HUES6 (cell line): ENCODE measurements at regions not wholly inside any gene's neighbourhood (a gene's known extent, or its start where the extent isn't known, plus 50 kb on each side); places are given as distances from the start of the nearest gene placed in this dataset.

ENCODE experiments used
- H3K27ac ChIP-seq: 2 replicates; pipeline ENCODE4 v1.7.0; 2013; ENCODE audit warnings: low read depth, mild to moderate bottlenecking, low read length, inconsistent platforms
- H3K27me3 ChIP-seq: 2 replicates; pipeline ENCODE4 v1.6.1; 2013; ENCODE audit warnings: low read length; ENCODE audit not compliant: control insufficient read depth, insufficient read depth
- H3K36me3 ChIP-seq: 2 replicates; pipeline ENCODE4 v1.6.1; 2013; ENCODE audit warnings: low read length; ENCODE audit not compliant: control insufficient read depth, insufficient read depth
- H3K4me1 ChIP-seq: 2 replicates; pipeline ENCODE4 v1.6.1; 2013; ENCODE audit warnings: low read length; ENCODE audit not compliant: control insufficient read depth, insufficient read depth
- H3K4me3 ChIP-seq: 2 replicates; pipeline ENCODE4 v1.5.1; 2013; ENCODE audit warnings: low read depth, low read length
- H3K9ac ChIP-seq: one replicate; pipeline ENCODE4 v1.6.1; 2013; ENCODE audit warnings: mild to moderate bottlenecking, low read length
- H3K9me3 ChIP-seq: 2 replicates; pipeline ENCODE4 v1.6.1; 2013; ENCODE audit warnings: low read depth, low read length; ENCODE audit not compliant: control insufficient read depth, insufficient read depth

GRCh38 chr13:109669956-109670355, 116.4 kb downstream of the IRS2 start:
- peaks cover 15% of the 10 kb centered on the region for H3K4me1 ChIP-seq
- peaks cover 27% of the 10 kb centered on the region for H3K27me3 ChIP-seq
- no peaks in the 10 kb centered on the region for H3K36me3 ChIP-seq
- H3K4me3 ChIP-seq: no peak overlapping the region
- no peak overlapping the region for H3K9ac ChIP-seq
- no peaks in the 10 kb centered on the region for H3K9me3 ChIP-seq
- H3K27ac ChIP-seq: no peak overlapping the region

DNA sequence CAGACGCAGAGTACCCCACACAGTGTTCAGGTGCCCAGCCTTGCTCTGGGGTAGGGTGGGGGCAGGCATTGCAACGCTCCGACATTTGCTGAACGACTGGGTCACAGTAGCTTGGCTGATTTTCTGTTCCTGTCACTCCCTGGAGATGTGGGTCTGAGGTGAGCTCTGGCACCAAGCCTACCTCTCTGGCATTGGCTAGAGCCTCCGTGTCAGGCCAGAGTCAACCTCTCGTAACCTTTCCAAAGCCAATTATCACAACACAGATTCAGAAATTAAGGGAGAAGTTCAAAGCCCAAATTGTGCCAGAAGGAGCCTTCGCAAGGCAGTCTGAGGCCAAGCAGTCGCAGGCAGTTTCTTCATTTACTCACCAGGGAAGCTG, 117.2 kb downstream of the IRS2 start:
- Histone ChIP-seq H3K9ac (no peak overlapping the region), H3K4me3 (no peak overlapping the region), H3K36me3 (no peaks in the 10 kb centered on the region), H3K27me3 (peaks cover 28% of the 10 kb centered on the region), H3K27ac (no peak overlapping the region), H3K4me1 (peaks cover 15% of the 10 kb centered on the region), H3K9me3 (no peaks in the 10 kb centered on the region)

DNA sequence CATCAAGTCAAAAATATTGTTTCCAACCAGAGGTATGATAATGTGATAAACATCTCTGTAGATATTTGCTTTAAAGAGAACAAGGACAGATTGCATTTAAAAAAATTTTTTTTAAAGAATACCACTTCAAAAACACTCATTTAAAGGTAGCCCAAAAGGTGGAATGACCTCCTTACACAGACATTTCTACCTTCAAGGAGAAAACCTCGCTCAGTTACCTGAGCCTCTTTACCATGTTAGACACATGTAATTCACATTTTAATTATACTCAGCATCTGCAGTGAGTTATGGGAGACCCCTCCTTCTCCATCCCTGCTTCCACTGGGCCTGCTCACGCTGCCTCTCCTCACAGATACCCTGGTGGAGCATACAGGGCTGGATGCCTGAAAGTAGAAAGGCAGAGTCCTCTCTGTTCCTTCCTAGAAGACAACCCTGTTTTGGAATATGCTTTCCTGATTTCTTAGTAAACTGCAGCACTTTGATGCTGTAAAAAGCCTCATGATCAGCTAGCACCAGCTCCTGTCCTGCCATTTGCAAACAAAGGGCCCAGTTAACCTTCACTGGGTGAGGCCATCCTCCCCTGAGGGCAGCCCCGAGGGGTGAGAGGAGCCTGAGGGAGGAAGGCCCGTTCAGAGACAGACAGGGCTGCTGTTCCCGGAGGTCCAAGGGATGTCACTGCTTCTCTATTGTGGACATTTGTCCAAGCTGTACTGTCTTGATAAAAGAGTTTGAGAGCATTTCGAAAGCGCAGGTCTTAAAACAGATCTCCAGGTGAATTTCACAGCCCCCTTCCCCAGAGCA, 117.8 kb downstream of the IRS2 start:
- H3K4me1 ChIP-seq: peaks cover 15% of the 10 kb centered on the region
- peaks cover 28% of the 10 kb centered on the region for H3K27me3 ChIP-seq
- no peak overlapping the region for H3K4me3 ChIP-seq
- no peak overlapping the region for H3K27ac ChIP-seq
- no peak overlapping the region for H3K9ac ChIP-seq
- no peaks in the 10 kb centered on the region for H3K9me3 ChIP-seq
- H3K36me3 ChIP-seq: no peaks in the 10 kb centered on the region

- H3K9me3 ChIP-seq: no peaks in the 10 kb centered on the region
- H3K27ac ChIP-seq: no peak overlapping the region
- peaks cover 28% of the 10 kb centered on the region for H3K27me3 ChIP-seq
- H3K9ac ChIP-seq: no peak overlapping the region
- peaks cover 15% of the 10 kb centered on the region for H3K4me1 ChIP-seq
- no peaks in the 10 kb centered on the region for H3K36me3 ChIP-seq
- no peak overlapping the region for H3K4me3 ChIP-seq
Measured at GRCh38 chr13:109667807-109668291, 118.5 kb downstream of the IRS2 start.

GRCh38 chr13:109667056-109667455, 119.3 kb downstream of the IRS2 start:
- no peaks in the 10 kb centered on the region for H3K9me3 ChIP-seq
- H3K27ac ChIP-seq: no peak overlapping the region
- peaks cover 15% of the 10 kb centered on the region for H3K4me1 ChIP-seq
- no peaks in the 10 kb centered on the region for H3K36me3 ChIP-seq
- no peak overlapping the region for H3K4me3 ChIP-seq
- H3K27me3 ChIP-seq: peaks cover 28% of the 10 kb centered on the region
- H3K9ac ChIP-seq: no peak overlapping the region

DNA sequence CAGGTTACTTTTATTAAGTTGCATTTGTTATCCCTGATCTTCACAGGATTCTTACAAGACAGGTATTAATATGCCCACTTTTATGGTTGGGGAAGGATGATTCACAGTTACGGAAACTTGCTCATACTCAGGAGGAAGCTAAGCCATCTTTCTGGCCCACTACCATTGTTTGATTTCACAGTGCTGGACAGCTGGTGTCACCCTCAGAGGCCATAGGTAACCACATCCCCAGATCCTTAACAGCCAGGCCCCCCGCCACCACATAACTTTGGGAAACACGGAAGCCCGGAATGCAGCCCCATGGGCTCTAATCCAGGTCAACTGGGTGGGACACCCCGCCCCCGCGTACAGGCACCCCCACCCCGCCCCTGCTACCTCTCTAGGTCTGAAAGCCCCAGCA, 119.7 kb downstream of the IRS2 start:
- peaks cover 28% of the 10 kb centered on the region for H3K27me3 ChIP-seq
- H3K4me3 ChIP-seq: no peak overlapping the region
- H3K4me1 ChIP-seq: peaks cover 15% of the 10 kb centered on the region
- no peak overlapping the region for H3K9ac ChIP-seq
- H3K27ac ChIP-seq: no peak overlapping the region
- H3K36me3 ChIP-seq: no peaks in the 10 kb centered on the region
- no peaks in the 10 kb centered on the region for H3K9me3 ChIP-seq

GRCh38 chr13:109665781-109666249, 120.6 kb downstream of the IRS2 start:
- H3K27ac ChIP-seq: no peak overlapping the region
- H3K4me1 ChIP-seq: peaks cover 15% of the 10 kb centered on the region
- H3K9me3 ChIP-seq: no peaks in the 10 kb centered on the region
- no peak overlapping the region for H3K9ac ChIP-seq
- H3K4me3 ChIP-seq: no peak overlapping the region
- no peaks in the 10 kb centered on the region for H3K36me3 ChIP-seq
- peaks cover 28% of the 10 kb centered on the region for H3K27me3 ChIP-seq

DNA sequence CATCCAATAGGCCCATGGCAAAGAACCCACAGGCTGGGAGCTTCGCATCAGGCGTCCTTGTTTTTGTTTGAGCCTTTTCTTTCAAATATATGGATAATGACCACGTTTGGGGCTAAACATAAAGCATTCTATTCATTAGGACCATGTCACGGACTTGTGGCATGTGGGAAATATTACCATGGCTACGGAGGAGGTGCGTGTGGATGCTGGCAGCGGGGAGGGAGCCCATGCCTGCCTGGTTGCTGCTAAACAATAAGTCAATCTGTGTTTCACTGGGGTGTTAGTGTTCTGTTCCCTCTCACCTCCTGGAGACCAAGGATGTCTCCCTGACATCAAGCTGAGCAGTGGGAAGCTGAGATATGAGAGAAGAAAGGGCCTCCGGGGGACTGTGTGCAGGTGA, 121.1 kb downstream of the IRS2 start:
- Histone ChIP-seq H3K36me3 (no peaks in the 10 kb centered on the region), H3K4me3 (no peak overlapping the region), H3K9ac (no peak overlapping the region), H3K27me3 (peaks cover 28% of the 10 kb centered on the region), H3K27ac (no peak overlapping the region), H3K4me1 (peaks cover 15% of the 10 kb centered on the region), H3K9me3 (no peaks in the 10 kb centered on the region)

GRCh38 chr13:109657395-109657794, 129.0 kb downstream of the IRS2 start:
- no peaks in the 10 kb centered on the region for H3K9me3 ChIP-seq
- no peaks in the 10 kb centered on the region for H3K27me3 ChIP-seq
- H3K4me3 ChIP-seq: no peak overlapping the region
- H3K4me1 ChIP-seq: no peaks in the 10 kb centered on the region
- H3K27ac ChIP-seq: no peak overlapping the region
- no peaks in the 10 kb centered on the region for H3K36me3 ChIP-seq
- no peak overlapping the region for H3K9ac ChIP-seq

DNA sequence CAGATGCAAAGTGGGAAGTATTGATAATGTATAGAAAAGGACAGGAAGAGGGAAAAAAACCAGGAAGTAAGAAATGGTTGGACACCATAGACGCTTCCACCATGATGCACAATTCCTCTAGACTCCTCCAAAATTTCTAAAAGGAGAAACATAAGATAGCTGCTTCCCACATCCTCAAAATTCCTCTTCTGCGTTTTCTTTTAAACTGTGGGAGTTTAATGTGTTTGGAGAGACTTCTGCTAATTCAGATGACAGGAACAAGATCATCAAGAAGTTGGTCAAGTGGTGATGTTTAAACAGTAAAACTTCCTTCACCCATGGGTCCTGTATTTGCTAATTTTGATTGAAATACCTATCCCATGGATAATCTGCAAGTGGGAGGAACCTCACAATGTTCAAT, 130.2 kb downstream of the IRS2 start:
- no peak overlapping the region for H3K27ac ChIP-seq

DNA sequence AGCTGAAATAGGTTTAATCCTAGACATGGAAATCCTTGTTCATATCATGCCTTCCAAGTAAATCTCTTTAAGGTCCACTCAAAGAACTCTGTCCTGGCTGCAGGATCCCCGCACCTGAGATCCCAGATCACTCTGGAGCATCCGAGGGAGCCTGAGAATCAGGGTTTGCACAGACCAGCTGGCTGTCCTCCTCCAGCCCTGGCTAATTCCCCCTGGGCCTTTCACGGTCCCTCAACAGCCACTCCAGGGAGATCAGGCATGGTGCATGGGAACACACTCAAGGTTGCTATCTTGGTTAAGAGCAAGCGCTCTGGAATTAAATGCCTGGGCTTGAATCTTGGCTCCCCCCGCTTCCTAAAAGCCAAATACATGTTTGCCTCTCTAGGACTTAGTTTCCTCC, 130.8 kb downstream of the IRS2 start:
- Histone ChIP-seq H3K4me3 (no peak overlapping the region), H3K9ac (no peak overlapping the region), H3K27ac (no peak overlapping the region), H3K27me3 (no peaks in the 10 kb centered on the region), H3K9me3 (no peaks in the 10 kb centered on the region), H3K4me1 (no peaks in the 10 kb centered on the region), H3K36me3 (no peaks in the 10 kb centered on the region)

More for the DNA sequence above, 130.2 kb downstream of the IRS2 start:
- no peak overlapping the region for H3K9ac ChIP-seq
- no peaks in the 10 kb centered on the region for H3K9me3 ChIP-seq
- H3K36me3 ChIP-seq: no peaks in the 10 kb centered on the region
- H3K27me3 ChIP-seq: no peaks in the 10 kb centered on the region
- H3K4me1 ChIP-seq: no peaks in the 10 kb centered on the region
- no peak overlapping the region for H3K4me3 ChIP-seq
